ENCODE measurements at regions not wholly inside any gene's neighbourhood (a gene's known extent, or its start where the extent isn't known, plus 50 kb on each side); places are given as distances from the start of the nearest gene placed in this dataset.

DNA sequence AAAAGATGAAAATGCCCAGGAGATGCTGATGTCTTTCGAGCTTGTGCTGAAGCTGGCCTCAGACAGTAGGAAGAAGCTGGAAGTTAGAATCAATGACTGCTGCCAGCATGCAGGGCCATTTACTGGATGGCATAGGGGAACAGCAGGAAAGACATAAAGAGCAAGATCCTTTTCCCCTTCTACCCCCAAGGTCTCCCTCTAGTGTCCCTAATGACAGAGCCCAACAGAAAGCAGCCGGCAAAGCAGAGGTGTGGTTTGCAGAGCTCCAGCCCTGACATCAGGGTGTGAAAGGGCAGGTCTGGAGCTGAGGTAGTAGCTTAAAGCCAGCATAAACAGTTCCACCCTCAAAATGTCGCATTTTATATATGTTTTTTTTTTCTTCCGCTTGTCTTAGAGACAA lies 1560.7 kb upstream of the TMEM132C start:
- H3K9me3 ChIP-seq (ENCODE audit: low read length) = no peaks in the 10 kb centered on the region
- no peaks in the 10 kb centered on the region for H3K9me2 ChIP-seq (ENCODE audit: low read depth, low read length)
- H4K20me1 ChIP-seq (ENCODE audit: insufficient read depth, low read length) = no peaks in the 10 kb centered on the region
- no peak for TF ChIP-seq EZH2 (IDR thresholded peaks at IDR 0.05; ENCODE audit: borderline replicate concordance, low read length)
- TF ChIP-seq CTCF (IDR thresholded peaks at IDR 0.05; ENCODE audit: low read length) = no peak
- H3F3A ChIP-seq (ENCODE audit: insufficient read depth, low read length) = no peaks in the 10 kb centered on the region
- no peak overlapping the region for H3K9ac ChIP-seq (ENCODE audit: low read length)
- H3K4me3 ChIP-seq (ENCODE audit: low read depth, low read length, poor library complexity, severe bottlenecking) = no peak overlapping the region
- no peak overlapping the region for H3K27ac ChIP-seq (ENCODE audit: low read depth, low read length, poor library complexity, severe bottlenecking)
- H3K4me1 ChIP-seq (ENCODE audit: insufficient read depth, low read length, severe bottlenecking) = no peaks in the 10 kb centered on the region
- H3K27me3 ChIP-seq (ENCODE audit: insufficient read depth, low read length) = no peaks in the 10 kb centered on the region
- no peaks in the 10 kb centered on the region for H3K79me2 ChIP-seq (ENCODE audit: insufficient read depth, low read length)
- no peak overlapping the region for H3K4me2 ChIP-seq (ENCODE audit: low read length)
- H2AFZ ChIP-seq (ENCODE audit: low read length) = no peak overlapping the region
- H3K36me3 ChIP-seq (ENCODE audit: insufficient read depth, low read length) = no peaks in the 10 kb centered on the region

- Histone ChIP-seq H3K27me3 (ENCODE audit: insufficient read depth, low read length) (no peaks in the 10 kb centered on the region), H3K79me2 (ENCODE audit: insufficient read depth, low read length) (no peaks in the 10 kb centered on the region), H3K9me3 (ENCODE audit: low read length) (no peaks in the 10 kb centered on the region), H3K9me2 (ENCODE audit: low read depth, low read length) (no peaks in the 10 kb centered on the region), H3K27ac (ENCODE audit: low read depth, low read length, poor library complexity, severe bottlenecking) (no peak overlapping the region), H3K4me2 (ENCODE audit: low read length) (no peak overlapping the region), H3F3A (ENCODE audit: insufficient read depth, low read length) (no peaks in the 10 kb centered on the region), H4K20me1 (ENCODE audit: insufficient read depth, low read length) (no peaks in the 10 kb centered on the region), H3K4me1 (ENCODE audit: insufficient read depth, low read length, severe bottlenecking) (no peaks in the 10 kb centered on the region), H2AFZ (ENCODE audit: low read length) (no peak overlapping the region), H3K4me3 (ENCODE audit: low read depth, low read length, poor library complexity, severe bottlenecking) (no peak overlapping the region), H3K9ac (ENCODE audit: low read length) (no peak overlapping the region), H3K36me3 (ENCODE audit: insufficient read depth, low read length) (no peaks in the 10 kb centered on the region)
- no peak for TF ChIP-seq CTCF (IDR thresholded peaks at IDR 0.05; ENCODE audit: low read length)
- TF ChIP-seq EZH2 (IDR thresholded peaks at IDR 0.05; ENCODE audit: borderline replicate concordance, low read length) = no peak
These were observed 1558.5 kb upstream of the TMEM132C start for GRCh38 chr12:126708492-126708896.

DNA sequence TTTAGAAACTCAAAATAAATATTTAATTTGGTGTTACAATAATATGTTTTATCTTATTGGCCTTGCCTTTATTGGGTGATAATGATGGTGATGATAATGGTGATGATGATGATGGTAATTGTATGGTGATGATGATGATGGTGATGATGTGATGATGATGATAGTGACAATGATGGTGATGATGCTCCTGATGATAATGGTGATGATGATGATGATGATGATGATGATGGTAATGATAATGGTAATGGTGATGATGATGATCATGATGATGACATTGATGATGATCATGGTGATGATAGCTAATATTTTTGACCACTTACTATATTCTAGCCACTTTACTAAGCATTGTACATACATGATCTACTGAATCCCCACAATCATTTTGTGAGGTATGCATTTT lies 1548.6 kb upstream of the TMEM132C start:
- no peak for TF ChIP-seq EZH2 (IDR thresholded peaks at IDR 0.05; ENCODE audit: borderline replicate concordance, low read length)
- no peak for TF ChIP-seq CTCF (IDR thresholded peaks at IDR 0.05; ENCODE audit: low read length)
- no peaks in the 10 kb centered on the region for H3K79me2 ChIP-seq (ENCODE audit: insufficient read depth, low read length)
- H3K4me1 ChIP-seq (ENCODE audit: insufficient read depth, low read length, severe bottlenecking) = no peaks in the 10 kb centered on the region
- no peaks in the 10 kb centered on the region for H3K36me3 ChIP-seq (ENCODE audit: insufficient read depth, low read length)
- no peak overlapping the region for H3K27ac ChIP-seq (ENCODE audit: low read depth, low read length, poor library complexity, severe bottlenecking)
- H3K9me2 ChIP-seq (ENCODE audit: low read depth, low read length) = no peaks in the 10 kb centered on the region
- no peak overlapping the region for H3K9ac ChIP-seq (ENCODE audit: low read length)
- no peaks in the 10 kb centered on the region for H3K27me3 ChIP-seq (ENCODE audit: insufficient read depth, low read length)
- no peak overlapping the region for H3K4me2 ChIP-seq (ENCODE audit: low read length)
- no peaks in the 10 kb centered on the region for H4K20me1 ChIP-seq (ENCODE audit: insufficient read depth, low read length)
- no peaks in the 10 kb centered on the region for H3K9me3 ChIP-seq (ENCODE audit: low read length)
- H2AFZ ChIP-seq (ENCODE audit: low read length) = no peak overlapping the region
- H3K4me3 ChIP-seq (ENCODE audit: low read depth, low read length, poor library complexity, severe bottlenecking) = no peak overlapping the region
- no peaks in the 10 kb centered on the region for H3F3A ChIP-seq (ENCODE audit: insufficient read depth, low read length)
